ENCODE measurements at regions not wholly inside any gene's neighbourhood (a gene's known extent, or its start where the extent isn't known, plus 50 kb on each side); places are given as distances from the start of the nearest gene placed in this dataset.

DNA sequence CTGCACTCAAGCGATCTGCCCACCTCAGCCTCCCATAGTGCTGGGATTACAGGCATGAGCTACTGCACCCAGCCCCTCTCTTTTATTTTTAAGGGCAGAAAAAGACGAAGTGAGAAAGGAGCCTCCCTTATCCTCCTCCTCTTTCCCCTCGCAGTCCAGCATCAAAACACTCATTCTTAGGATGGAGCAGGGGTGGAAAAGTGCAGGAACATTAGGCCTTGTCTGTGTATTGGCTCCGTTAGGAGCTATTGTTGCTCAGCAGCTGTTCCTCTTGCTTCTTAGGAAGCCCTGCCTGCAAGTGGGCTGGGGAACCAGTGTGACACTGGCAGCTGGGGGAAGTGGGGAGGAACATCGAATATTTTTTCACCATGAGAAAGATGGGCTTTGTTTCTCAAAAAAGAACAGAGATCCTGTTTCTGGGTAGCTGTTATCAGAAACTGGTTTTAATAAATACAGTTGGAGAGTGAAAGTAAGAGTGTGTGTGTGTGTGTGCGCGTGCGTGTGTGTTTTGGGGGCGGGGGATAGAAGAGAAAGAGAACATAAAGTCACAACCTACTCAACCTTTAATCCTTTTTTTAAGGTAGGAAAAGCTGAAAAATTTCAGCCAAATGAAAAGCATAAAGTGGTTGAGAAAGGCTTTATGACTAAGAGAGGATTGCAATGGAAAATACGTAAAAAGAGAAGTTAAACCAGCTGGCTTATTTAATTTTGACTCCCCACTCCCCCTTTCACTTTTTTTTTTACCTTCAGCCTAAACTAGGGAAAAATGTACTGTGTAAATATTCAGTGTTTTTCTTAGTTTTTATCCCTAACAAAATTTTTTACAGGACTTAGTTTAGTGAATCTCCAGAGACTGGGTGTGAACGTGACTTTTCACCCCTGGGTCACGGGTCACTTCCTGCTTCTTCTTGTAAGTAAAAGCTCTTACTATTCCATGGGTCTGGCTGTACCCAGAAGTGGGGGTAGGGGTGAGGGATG, 197.2 kb upstream of the PLEKHG7 start (continued):
- TF ChIP-seq SKIL (IDR thresholded peaks at IDR 0.05; ENCODE audit: low read depth, poor library complexity, severe bottlenecking): peak; percentile 63
- peak; percentile 49; the same call in 1 of the 2 replicates for TF ChIP-seq SPI1 (IDR thresholded peaks at IDR 0.05; ENCODE audit: borderline replicate concordance, insufficient read depth, low read depth, low read length)
- TF ChIP-seq IRF4 (IDR thresholded peaks at IDR 0.05; ENCODE audit: low read depth, low read length): no peak
- TF ChIP-seq NFYA (IDR thresholded peaks at IDR 0.05; ENCODE audit: borderline replicate concordance, low read depth, low read length): no peak
- TF ChIP-seq POLR2AphosphoS2 (IDR thresholded peaks at IDR 0.05; ENCODE audit: low read depth, low read length): no peak
- TF ChIP-seq BHLHE40 (IDR thresholded peaks at IDR 0.05; ENCODE audit: borderline replicate concordance in 1 of 2, low read depth in 2 of 2, low read length in 1 of 2): peak; percentile 75 to 86
- TF ChIP-seq ZZZ3 (IDR thresholded peaks at IDR 0.05; ENCODE audit: control insufficient read depth, insufficient read length, low read depth): no peak
- TF ChIP-seq NFYB (IDR thresholded peaks at IDR 0.05; ENCODE audit: insufficient read depth, low read depth, low read length): no peak
- TF ChIP-seq CHD2 (IDR thresholded peaks at IDR 0.05; ENCODE audit: borderline replicate concordance, low read depth, low read length): no peak
- peak; percentile 79 for TF ChIP-seq TBL1XR1 (IDR thresholded peaks at IDR 0.05; ENCODE audit: low read depth, low read length)
- TF ChIP-seq BACH1 (IDR thresholded peaks at IDR 0.05; ENCODE audit: borderline replicate concordance): 0 out of 2 replicates have a peak, but pooled peaks have one; percentile 22
- TF ChIP-seq ZNF274 (IDR thresholded peaks at IDR 0.05; ENCODE audit: insufficient read depth, insufficient read length): no peak
- no peak for TF ChIP-seq STAT1 (conservative IDR thresholded peaks at IDR 0.05)
- TF ChIP-seq RFX5 (IDR thresholded peaks at IDR 0.05; ENCODE audit: low read depth, low read length): no peak
- no peak for TF ChIP-seq SUPT20H (IDR thresholded peaks at IDR 0.05; ENCODE audit: borderline replicate concordance, control insufficient read depth, low read depth, low read length)
- TF ChIP-seq, protein P1, sequence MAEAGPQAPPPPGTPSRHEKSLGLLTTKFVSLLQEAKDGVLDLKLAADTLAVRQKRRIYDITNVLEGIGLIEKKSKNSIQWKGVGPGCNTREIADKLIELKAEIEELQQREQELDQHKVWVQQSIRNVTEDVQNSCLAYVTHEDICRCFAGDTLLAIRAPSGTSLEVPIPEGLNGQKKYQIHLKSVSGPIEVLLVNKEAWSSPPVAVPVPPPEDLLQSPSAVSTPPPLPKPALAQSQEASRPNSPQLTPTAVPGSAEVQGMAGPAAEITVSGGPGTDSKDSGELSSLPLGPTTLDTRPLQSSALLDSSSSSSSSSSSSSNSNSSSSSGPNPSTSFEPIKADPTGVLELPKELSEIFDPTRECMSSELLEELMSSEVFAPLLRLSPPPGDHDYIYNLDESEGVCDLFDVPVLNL (IDR thresholded peaks at IDR 0.05; ENCODE audit: low read depth, low read length): no peak
- TF ChIP-seq CBFB (IDR thresholded peaks at IDR 0.05; ENCODE audit: low read depth): no peak
- peak; percentile 60; the same call in 1 of the 2 replicates for TF ChIP-seq TCF3 (IDR thresholded peaks at IDR 0.05; ENCODE audit: borderline replicate concordance, insufficient read depth, low read depth, low read length)
- TF ChIP-seq RCOR1 (conservative IDR thresholded peaks at IDR 0.05; ENCODE audit: low read depth, low read length): no peak
- TF ChIP-seq IKZF1 (conservative IDR thresholded peaks at IDR 0.05): peak; percentile 87
- no peak for TF ChIP-seq HSF1 (IDR thresholded peaks at IDR 0.05; ENCODE audit: low read depth, low read length)
- TF ChIP-seq, protein P2, sequence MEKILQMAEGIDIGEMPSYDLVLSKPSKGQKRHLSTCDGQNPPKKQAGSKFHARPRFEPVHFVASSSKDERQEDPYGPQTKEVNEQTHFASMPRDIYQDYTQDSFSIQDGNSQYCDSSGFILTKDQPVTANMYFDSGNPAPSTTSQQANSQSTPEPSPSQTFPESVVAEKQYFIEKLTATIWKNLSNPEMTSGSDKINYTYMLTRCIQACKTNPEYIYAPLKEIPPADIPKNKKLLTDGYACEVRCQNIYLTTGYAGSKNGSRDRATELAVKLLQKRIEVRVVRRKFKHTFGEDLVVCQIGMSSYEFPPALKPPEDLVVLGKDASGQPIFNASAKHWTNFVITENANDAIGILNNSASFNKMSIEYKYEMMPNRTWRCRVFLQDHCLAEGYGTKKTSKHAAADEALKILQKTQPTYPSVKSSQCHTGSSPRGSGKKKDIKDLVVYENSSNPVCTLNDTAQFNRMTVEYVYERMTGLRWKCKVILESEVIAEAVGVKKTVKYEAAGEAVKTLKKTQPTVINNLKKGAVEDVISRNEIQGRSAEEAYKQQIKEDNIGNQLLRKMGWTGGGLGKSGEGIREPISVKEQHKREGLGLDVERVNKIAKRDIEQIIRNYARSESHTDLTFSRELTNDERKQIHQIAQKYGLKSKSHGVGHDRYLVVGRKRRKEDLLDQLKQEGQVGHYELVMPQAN (conservative IDR thresholded peaks at IDR 0.05): no peak
- TF ChIP-seq CBX5 (IDR thresholded peaks at IDR 0.05; ENCODE audit: low read depth): 0 out of 2 replicates have a peak, but pooled peaks have one; percentile 16

Data from GM12878 (cell line).